ENCODE measurements at regions not wholly inside any gene's neighbourhood (a gene's known extent, or its start where the extent isn't known, plus 50 kb on each side); places are given as distances from the start of the nearest gene placed in this dataset.

- no peak for DNase-seq (ENCODE audit: low read depth in 2 of 2)
These were observed 86.4 kb upstream of the OTOS start for GRCh38 chr2:240226672-240227537.

GRCh38 chr2:240227538-240228428 is 87.3 kb upstream of the OTOS start:
- no peak for DNase-seq (ENCODE audit: low read depth in 2 of 2)

- DNase-seq (ENCODE audit: low read depth in 2 of 2) = no peak
These were observed 88.5 kb upstream of the OTOS start for GRCh38 chr2:240229005-240229404.

- no peak for DNase-seq (ENCODE audit: low read depth in 2 of 2)
These were observed 89.3 kb upstream of the OTOS start for GRCh38 chr2:240229603-240230235.

- DNase-seq (ENCODE audit: low read depth in 2 of 2) = no peak
These were observed 90.0 kb upstream of the OTOS start for GRCh38 chr2:240230291-240230931.

- no peak for DNase-seq (ENCODE audit: low read depth in 2 of 2)
These were observed 91.4 kb upstream of the OTOS start for GRCh38 chr2:240231838-240232244.

- no peak for DNase-seq (ENCODE audit: low read depth in 2 of 2)
These were observed 91.9 kb upstream of the OTOS start for GRCh38 chr2:240232264-240232915.

- DNase-seq (ENCODE audit: low read depth in 2 of 2) = peak; percentile 21 to 25
These were observed 92.8 kb upstream of the OTOS start for GRCh38 chr2:240232961-240233884.

- no peak for DNase-seq (ENCODE audit: low read depth in 2 of 2)
These were observed 93.5 kb upstream of the OTOS start for GRCh38 chr2:240233885-240234502.

- no peak for DNase-seq (ENCODE audit: low read depth in 2 of 2)
These were observed 94.1 kb upstream of the OTOS start for GRCh38 chr2:240234503-240234951.

- no peak for DNase-seq (ENCODE audit: low read depth in 2 of 2)
These were observed 94.8 kb upstream of the OTOS start for GRCh38 chr2:240235149-240235803.

- no peak for DNase-seq (ENCODE audit: low read depth in 2 of 2)
These were observed 95.4 kb upstream of the OTOS start for GRCh38 chr2:240235811-240236210.

GRCh38 chr2:240236217-240237111 is 96.0 kb upstream of the OTOS start:
- no peak for DNase-seq (ENCODE audit: low read depth in 2 of 2)

- no peak for DNase-seq (ENCODE audit: low read depth in 2 of 2)
These were observed 97.2 kb upstream of the OTOS start for GRCh38 chr2:240237609-240238174.

- DNase-seq (ENCODE audit: low read depth in 2 of 2) = no peak
These were observed 97.7 kb upstream of the OTOS start for GRCh38 chr2:240238201-240238600.

GRCh38 chr2:240238786-240239185 is 98.3 kb upstream of the OTOS start:
- DNase-seq (ENCODE audit: low read depth in 2 of 2) = no peak

GRCh38 chr2:240239325-240239724 is 98.9 kb upstream of the OTOS start:
- no peak for DNase-seq (ENCODE audit: low read depth in 2 of 2)

Data from fibroblast of skin of left biceps (primary cell).